GM13977 (cell line): ENCODE measurements at regions not wholly inside any gene's neighbourhood (a gene's known extent, or its start where the extent isn't known, plus 50 kb on each side); places are given as distances from the start of the nearest gene placed in this dataset.

Source experiments
- DNase-seq: peaks from one replicate; pipeline ENCODE4 v3.0.0; 2012; ENCODE audit warnings: low spot score
- in situ Hi-C: fragments of 300-500 bp; cut with MboI; formaldehyde crosslinking; loops from one replicate; pipeline ENCODE4 v1.12.0; 2022; ENCODE audit warnings: low sequenced_read_pairs, low pct_unique_long_range_greater_than_20kb, mixed read lengths, inconsistent platforms; ENCODE audit not compliant: unreplicated experiment
- TF ChIP-seq, protein P1 (sequence below): IDR thresholded peaks from 2 replicates; pipeline ENCODE4 v1.5.1; 2012; ENCODE audit warnings: mild to moderate bottlenecking, control low read depth; ENCODE audit not compliant: insufficient read depth; ENCODE audit errors: extremely low read depth, missing control alignments

DNA sequence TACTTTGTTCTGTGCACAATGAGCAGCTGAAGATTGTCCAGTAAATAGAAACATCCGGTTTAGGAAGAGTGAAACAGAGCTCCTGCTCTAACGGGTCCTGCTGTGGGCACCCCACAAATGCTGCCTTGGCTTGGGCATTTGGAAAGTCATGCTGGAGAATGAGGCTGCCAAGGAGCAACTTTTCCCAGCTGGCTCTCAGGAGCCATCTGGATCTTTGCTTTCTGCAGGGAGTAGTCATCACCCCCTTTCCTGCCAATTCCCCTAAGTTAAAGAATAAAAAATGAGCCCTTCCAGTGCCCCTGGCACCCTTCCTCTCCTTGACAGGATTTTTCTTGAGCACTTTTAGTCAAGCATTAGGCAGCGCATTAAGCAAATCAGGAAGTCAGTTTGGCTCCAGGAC is 90.0 kb downstream of the FAM43A start:
- TF ChIP-seq, protein P1, sequence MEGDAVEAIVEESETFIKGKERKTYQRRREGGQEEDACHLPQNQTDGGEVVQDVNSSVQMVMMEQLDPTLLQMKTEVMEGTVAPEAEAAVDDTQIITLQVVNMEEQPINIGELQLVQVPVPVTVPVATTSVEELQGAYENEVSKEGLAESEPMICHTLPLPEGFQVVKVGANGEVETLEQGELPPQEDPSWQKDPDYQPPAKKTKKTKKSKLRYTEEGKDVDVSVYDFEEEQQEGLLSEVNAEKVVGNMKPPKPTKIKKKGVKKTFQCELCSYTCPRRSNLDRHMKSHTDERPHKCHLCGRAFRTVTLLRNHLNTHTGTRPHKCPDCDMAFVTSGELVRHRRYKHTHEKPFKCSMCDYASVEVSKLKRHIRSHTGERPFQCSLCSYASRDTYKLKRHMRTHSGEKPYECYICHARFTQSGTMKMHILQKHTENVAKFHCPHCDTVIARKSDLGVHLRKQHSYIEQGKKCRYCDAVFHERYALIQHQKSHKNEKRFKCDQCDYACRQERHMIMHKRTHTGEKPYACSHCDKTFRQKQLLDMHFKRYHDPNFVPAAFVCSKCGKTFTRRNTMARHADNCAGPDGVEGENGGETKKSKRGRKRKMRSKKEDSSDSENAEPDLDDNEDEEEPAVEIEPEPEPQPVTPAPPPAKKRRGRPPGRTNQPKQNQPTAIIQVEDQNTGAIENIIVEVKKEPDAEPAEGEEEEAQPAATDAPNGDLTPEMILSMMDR = no peak
- no peak for DNase-seq
- in situ Hi-C loops = no loop called here

DNA sequence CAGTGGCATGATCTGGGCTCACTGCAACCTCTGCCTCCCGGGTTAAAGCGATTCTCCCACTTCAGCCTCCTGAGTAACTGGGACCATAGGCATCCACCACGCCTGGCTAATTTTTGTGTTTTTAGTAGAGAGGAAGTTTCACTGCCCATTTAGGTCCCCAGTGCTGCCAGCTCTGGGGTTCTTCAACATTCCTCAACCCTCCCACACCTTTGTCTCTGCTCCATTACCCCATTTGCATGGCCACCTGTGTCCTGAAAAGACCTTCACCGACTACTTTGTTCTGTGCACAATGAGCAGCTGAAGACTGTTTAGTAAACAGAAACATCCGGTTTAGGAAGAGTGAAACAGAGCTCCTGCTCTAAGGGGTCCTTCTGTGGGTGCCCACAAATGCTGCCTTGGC is 92.0 kb downstream of the FAM43A start:
- DNase-seq = no peak
- TF ChIP-seq, protein P1 = no peak
- in situ Hi-C loops = no loop called here

DNA sequence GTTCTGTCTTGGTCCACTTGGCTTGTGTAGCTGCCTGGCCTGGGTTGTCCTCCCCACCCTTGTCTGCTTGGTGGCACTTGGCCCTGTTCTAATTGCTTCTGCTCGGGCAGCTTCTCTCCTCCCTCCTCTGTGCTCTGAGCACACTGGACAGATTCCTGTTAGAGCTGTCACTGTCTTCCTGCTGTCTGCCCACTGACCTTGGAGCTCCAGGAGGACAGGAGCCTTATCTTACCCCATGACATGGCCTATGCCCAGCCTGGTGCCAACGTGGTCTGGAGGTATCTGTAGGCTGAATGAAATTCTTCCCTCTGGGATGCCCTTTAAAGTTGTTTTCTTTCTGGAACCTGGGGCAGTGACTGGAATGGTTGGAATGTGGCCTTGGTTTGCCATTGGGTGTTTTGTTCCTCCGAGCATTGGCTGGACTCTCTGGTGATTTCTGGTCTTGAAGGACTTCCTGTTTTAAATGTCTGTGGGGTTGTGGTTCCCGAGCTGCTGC is 94.1 kb downstream of the FAM43A start:
- TF ChIP-seq, protein P1 = no peak
- in situ Hi-C loops = no loop called here
- DNase-seq = no peak

DNA sequence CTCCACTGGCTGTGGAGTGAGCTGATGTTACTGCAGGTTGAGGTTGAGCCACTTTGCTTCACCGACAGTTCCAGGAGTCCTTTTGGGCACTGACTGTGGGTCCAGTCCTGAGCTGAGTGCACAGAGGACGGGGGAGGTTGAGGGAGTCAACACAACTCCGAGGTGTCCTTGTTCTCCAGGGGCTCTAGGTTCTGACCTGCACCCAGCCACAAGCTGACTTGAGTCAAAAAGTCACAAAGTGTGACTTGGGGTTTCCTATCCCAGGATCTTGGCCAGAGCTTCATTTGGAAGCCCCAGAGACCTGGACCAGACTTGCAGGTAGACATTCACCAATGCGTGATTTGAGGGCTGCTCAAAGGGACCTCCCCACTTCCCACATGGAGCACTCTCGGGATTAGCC is 95.0 kb downstream of the FAM43A start:
- no peak for DNase-seq
- TF ChIP-seq, protein P1 = no peak
- in situ Hi-C loops = no loop called here

DNA sequence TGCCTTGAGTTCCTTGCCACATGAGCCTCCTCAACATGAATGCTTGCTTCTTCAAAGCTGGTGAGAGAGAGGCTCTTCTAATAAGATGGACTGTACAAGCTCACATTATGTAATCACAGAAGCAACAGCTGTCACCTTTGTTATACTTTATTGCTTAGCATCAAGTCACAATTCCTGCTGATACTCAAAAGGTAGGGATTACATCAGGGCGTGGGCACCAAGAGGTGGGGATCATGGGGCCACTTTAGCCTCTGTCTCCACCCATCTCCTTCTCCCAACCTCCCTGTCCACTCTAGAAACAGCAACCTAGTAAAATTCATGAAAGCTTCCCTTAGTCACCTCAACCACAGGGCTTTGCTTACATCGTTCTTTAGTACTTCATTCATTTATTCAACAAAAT is 95.9 kb downstream of the FAM43A start:
- DNase-seq = no peak
- TF ChIP-seq, protein P1 = no peak
- in situ Hi-C loops = no loop called here

DNA sequence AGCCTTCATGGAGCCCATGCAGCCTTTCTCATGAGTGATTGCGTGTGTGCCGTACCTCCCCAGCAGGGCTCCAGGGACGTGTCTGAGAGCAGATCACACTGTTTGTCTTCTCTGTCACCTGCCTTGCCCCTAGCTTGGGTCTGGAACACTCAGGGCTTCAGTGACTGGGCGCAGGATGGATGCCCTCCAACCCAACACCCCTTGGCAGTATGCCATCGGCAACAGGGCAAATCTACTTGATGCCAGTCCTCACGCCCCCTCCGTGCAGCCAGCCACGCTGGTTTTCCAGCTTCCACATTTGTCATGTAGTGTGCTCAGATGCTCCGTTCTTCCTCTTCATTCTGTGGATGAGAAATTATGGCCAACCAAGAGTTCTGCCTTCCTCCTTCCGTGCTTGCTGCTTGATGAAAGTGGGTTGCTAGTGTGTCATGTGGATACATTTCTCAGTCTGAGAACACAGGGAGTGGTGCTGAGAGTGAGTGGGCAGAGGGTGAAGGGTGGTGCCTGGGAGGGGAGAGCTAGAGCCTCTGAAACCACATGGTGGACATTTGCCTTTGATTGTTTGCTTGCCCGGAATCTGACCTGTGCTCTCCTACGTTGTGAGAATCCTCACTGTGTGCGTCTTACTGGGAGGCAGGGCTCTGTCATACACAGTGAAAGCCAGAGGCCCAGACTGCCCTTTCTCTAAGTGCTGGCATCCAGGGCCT is 97.2 kb downstream of the FAM43A start:
- in situ Hi-C loops = no loop called here

More for the DNA sequence above, 97.2 kb downstream of the FAM43A start:
- DNase-seq = no peak
- TF ChIP-seq, protein P1 = no peak
